OCI-LY1 (cell line): ENCODE measurements at regions not wholly inside any gene's neighbourhood (a gene's known extent, or its start where the extent isn't known, plus 50 kb on each side); places are given as distances from the start of the nearest gene placed in this dataset.

Experiments
- H2AFZ ChIP-seq: fragments of 200-600 bp; sonication (generic), shearing (Covaris generic); 2 replicates; pipeline ENCODE4 v1.6.0; 2014; ENCODE audit warnings: antibody characterized with exemption, mild to moderate bottlenecking, low read length
- H3F3A ChIP-seq: fragments of 200-600 bp; sonication (generic), shearing (Covaris generic); 2 replicates; pipeline ENCODE4 v1.6.0; 2014; ENCODE audit warnings: mild to moderate bottlenecking, antibody characterized with exemption, low read length, moderate library complexity; ENCODE audit not compliant: insufficient read depth
- H3K27ac ChIP-seq: fragments of 200-600 bp; sonication (generic); 2 replicates; pipeline ENCODE4 v1.5.1; 2014; ENCODE audit warnings: low read length, mixed run types, mild to moderate bottlenecking, low read depth; ENCODE audit not compliant: poor library complexity, severe bottlenecking
- H3K27me3 ChIP-seq: fragments of 200-600 bp; sonication (generic); 2 replicates; pipeline ENCODE4 v1.6.0; 2014; ENCODE audit warnings: antibody characterized with exemption, mild to moderate bottlenecking, low read length, moderate library complexity; ENCODE audit not compliant: insufficient read depth
- H3K36me3 ChIP-seq: fragments of 200-600 bp; sonication (generic); 2 replicates; pipeline ENCODE4 v1.6.1; 2014; ENCODE audit warnings: mild to moderate bottlenecking, antibody characterized with exemption, low read length, moderate library complexity, mixed read lengths; ENCODE audit not compliant: insufficient read depth
- H3K4me1 ChIP-seq: fragments of 200-600 bp; sonication (generic); 2 replicates; pipeline ENCODE4 v1.5.1; 2014; ENCODE audit warnings: mild to moderate bottlenecking, low read length, moderate library complexity; ENCODE audit not compliant: insufficient read depth, severe bottlenecking
- H3K4me2 ChIP-seq: fragments of 200-600 bp; sonication (generic), shearing (Covaris generic); 2 replicates; pipeline ENCODE4 v1.6.1; 2014; ENCODE audit warnings: low read length
- H3K4me3 ChIP-seq: fragments of 200-600 bp; sonication (generic); 2 replicates; pipeline ENCODE4 v1.5.1; 2014; ENCODE audit warnings: low read length, low read depth, mild to moderate bottlenecking, mixed read lengths; ENCODE audit not compliant: poor library complexity, severe bottlenecking
- H3K79me2 ChIP-seq: fragments of 200-600 bp; shearing (Covaris generic); 2 replicates; pipeline ENCODE4 v1.6.1; 2016; ENCODE audit warnings: mixed run types, low read length, mixed read lengths; ENCODE audit not compliant: insufficient read depth
- H3K9ac ChIP-seq: fragments of 200-600 bp; sonication (generic), shearing (Covaris generic); 2 replicates; pipeline ENCODE4 v1.6.1; 2014; ENCODE audit warnings: mild to moderate bottlenecking, low read length, mixed read lengths
- H3K9me2 ChIP-seq: fragments of 200-600 bp; sonication (generic), shearing (Covaris generic); 2 replicates; pipeline ENCODE4 v1.6.1; 2014; ENCODE audit warnings: low read depth, mild to moderate bottlenecking, low read length, mixed read lengths
- H3K9me3 ChIP-seq: fragments of 200-600 bp; shearing (Covaris generic); 2 replicates; pipeline ENCODE4 v1.6.1; 2014; ENCODE audit warnings: low read length, mixed read lengths
- H4K20me1 ChIP-seq: fragments of 200-600 bp; sonication (generic), shearing (Covaris generic); 2 replicates; pipeline ENCODE4 v1.6.0; 2016; ENCODE audit warnings: mild to moderate bottlenecking, low read length; ENCODE audit not compliant: insufficient read depth
- CTCF ChIP-seq: fragments of 200-600 bp; sonication (generic), shearing (Covaris generic); IDR thresholded peaks from 2 replicates; pipeline ENCODE4 v1.5.1; 2017; ENCODE audit warnings: mild to moderate bottlenecking, antibody characterized with exemption, low read length, moderate library complexity, mixed read lengths
- EZH2 ChIP-seq: fragments of 200-600 bp; sonication (generic), shearing (Covaris generic); IDR thresholded peaks from 2 replicates; pipeline ENCODE4 v1.8.0; 2017; ENCODE audit warnings: borderline replicate concordance, mixed run types, mild to moderate bottlenecking, antibody characterized with exemption, low read length, moderate library complexity, mixed read lengths

- no peak overlapping the region for H3K4me3 ChIP-seq
- no peaks in the 10 kb centered on the region for H3K79me2 ChIP-seq
- H3K9me3 ChIP-seq = no peaks in the 10 kb centered on the region
- TF ChIP-seq CTCF (no peak), EZH2 (no peak)
- H3K4me1 ChIP-seq = no peaks in the 10 kb centered on the region
- no peaks in the 10 kb centered on the region for H3F3A ChIP-seq
- H2AFZ ChIP-seq = no peak overlapping the region
- H3K27ac ChIP-seq = no peak overlapping the region
- no peaks in the 10 kb centered on the region for H3K36me3 ChIP-seq
- no peak overlapping the region for H3K9ac ChIP-seq
- no peaks in the 10 kb centered on the region for H3K9me2 ChIP-seq
- H3K27me3 ChIP-seq = no peaks in the 10 kb centered on the region
- H4K20me1 ChIP-seq = no peaks in the 10 kb centered on the region
- no peak overlapping the region for H3K4me2 ChIP-seq
These were observed 301.2 kb downstream of the CTTN start for GRCh38 chr11:70699294-70700221.

GRCh38 chr11:70700453-70700852 is 302.1 kb downstream of the CTTN start:
- H3K4me2 ChIP-seq = no peak overlapping the region

DNA sequence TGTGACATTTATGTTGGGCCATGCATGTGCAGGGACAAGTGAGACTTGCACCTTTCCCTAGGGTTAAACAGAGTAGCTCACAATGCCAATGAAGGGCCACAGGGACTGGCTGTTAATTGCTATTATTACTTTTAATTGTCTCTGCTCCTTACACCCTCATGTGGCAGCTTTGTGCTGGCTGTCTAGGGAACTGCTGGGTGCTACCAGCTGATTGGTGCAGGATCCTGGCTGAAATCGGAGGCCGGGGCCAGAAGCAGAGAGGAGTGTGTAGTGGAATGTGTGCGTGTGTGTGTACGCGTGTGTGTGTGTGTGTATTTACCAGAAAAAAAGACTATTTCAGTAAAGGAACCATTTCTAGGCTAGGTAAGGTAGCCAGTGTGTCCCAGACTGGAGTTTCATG is 302.5 kb downstream of the CTTN start:
- Histone ChIP-seq H3K9me2 (no peaks in the 10 kb centered on the region), H3K79me2 (no peaks in the 10 kb centered on the region), H3F3A (no peaks in the 10 kb centered on the region), H3K27me3 (no peaks in the 10 kb centered on the region), H3K27ac (no peak overlapping the region), H3K36me3 (no peaks in the 10 kb centered on the region), H3K4me3 (no peak overlapping the region), H3K4me2 (no peak overlapping the region), H2AFZ (no peak overlapping the region), H4K20me1 (no peaks in the 10 kb centered on the region), H3K9me3 (no peaks in the 10 kb centered on the region), H3K4me1 (no peaks in the 10 kb centered on the region), H3K9ac (no peak overlapping the region)
- TF ChIP-seq CTCF (no peak), EZH2 (no peak)

More at GRCh38 chr11:70700453-70700852, 302.1 kb downstream of the CTTN start:
- H3K9me3 ChIP-seq = no peaks in the 10 kb centered on the region
- H3K79me2 ChIP-seq = no peaks in the 10 kb centered on the region
- no peaks in the 10 kb centered on the region for H3K36me3 ChIP-seq
- no peaks in the 10 kb centered on the region for H3K4me1 ChIP-seq
- H3K9me2 ChIP-seq = no peaks in the 10 kb centered on the region
- H3F3A ChIP-seq = no peaks in the 10 kb centered on the region
- H3K4me3 ChIP-seq = no peak overlapping the region
- TF ChIP-seq CTCF (no peak), EZH2 (no peak)
- no peak overlapping the region for H2AFZ ChIP-seq
- H3K27me3 ChIP-seq = no peaks in the 10 kb centered on the region
- H3K27ac ChIP-seq = no peak overlapping the region
- no peak overlapping the region for H3K9ac ChIP-seq
- no peaks in the 10 kb centered on the region for H4K20me1 ChIP-seq
